Glutamatergic neuron (in vitro differentiated cells): ENCODE measurements at regions not wholly inside any gene's neighbourhood (a gene's known extent, or its start where the extent isn't known, plus 50 kb on each side); places are given as distances from the start of the nearest gene placed in this dataset.

ENCODE experiments used
- DNase-seq: peaks from one replicate; pipeline ENCODE4 v3.0.0; 2022
- H3K27ac Mint-ChIP-seq: one replicate; pipeline ENCODE4 v1.8.0; 2020; ENCODE audit warnings: mild to moderate bottlenecking, mixed read lengths, inconsistent platforms; ENCODE audit not compliant: unreplicated experiment
- H3K27me3 Mint-ChIP-seq: one replicate; pipeline ENCODE4 v1.8.0; 2020; ENCODE audit warnings: mild to moderate bottlenecking, moderate library complexity, mixed read lengths, inconsistent platforms; ENCODE audit not compliant: unreplicated experiment
- H3K36me3 Mint-ChIP-seq: one replicate; pipeline ENCODE4 v1.8.0; 2020; ENCODE audit warnings: mild to moderate bottlenecking, mixed read lengths, inconsistent platforms; ENCODE audit not compliant: unreplicated experiment
- H3K4me1 Mint-ChIP-seq: one replicate; pipeline ENCODE4 v1.8.0; 2020; ENCODE audit warnings: mild to moderate bottlenecking, low read depth, mixed read lengths, inconsistent platforms; ENCODE audit not compliant: unreplicated experiment
- H3K4me3 Mint-ChIP-seq: one replicate; pipeline ENCODE4 v1.8.0; 2020; ENCODE audit warnings: mild to moderate bottlenecking, mixed read lengths, inconsistent platforms; ENCODE audit not compliant: unreplicated experiment
- H3K9me3 Mint-ChIP-seq: one replicate; pipeline ENCODE4 v1.8.0; 2020; ENCODE audit warnings: mild to moderate bottlenecking, moderate library complexity, mixed read lengths, inconsistent platforms; ENCODE audit not compliant: unreplicated experiment
- CTCF ChIP-seq: fragments of 200-600 bp; sonication (generic); IDR thresholded peaks from one replicate; pipeline ENCODE4 v1.5.0; 2021; ENCODE audit not compliant: partially characterized antibody, unreplicated experiment

GRCh38 chr4:173698557-173699262, 168.7 kb upstream of the HAND2 start:
- DNase-seq, result no peak
- no peak for TF ChIP-seq CTCF
- H3K27me3 Mint-ChIP-seq, result no peaks in the 10 kb centered on the region
- no peaks in the 10 kb centered on the region for H3K9me3 Mint-ChIP-seq
- H3K36me3 Mint-ChIP-seq, result no peaks in the 10 kb centered on the region
- H3K4me3 Mint-ChIP-seq, result no peak overlapping the region
- H3K27ac Mint-ChIP-seq, result no peak overlapping the region
- H3K4me1 Mint-ChIP-seq, result no peaks in the 10 kb centered on the region

- Mint-ChIP-seq H3K27ac (no peak overlapping the region), H3K36me3 (no peaks in the 10 kb centered on the region), H3K4me3 (no peak overlapping the region), H3K9me3 (no peaks in the 10 kb centered on the region), H3K27me3 (no peaks in the 10 kb centered on the region), H3K4me1 (no peaks in the 10 kb centered on the region)
- no peak for TF ChIP-seq CTCF
- no peak for DNase-seq
Observed at GRCh38 chr4:173697840-173698239, 167.8 kb upstream of the HAND2 start.

GRCh38 chr4:173696551-173696950, 166.5 kb upstream of the HAND2 start:
- no peak for DNase-seq
- H3K36me3 Mint-ChIP-seq, result no peaks in the 10 kb centered on the region
- no peaks in the 10 kb centered on the region for H3K27me3 Mint-ChIP-seq
- H3K4me1 Mint-ChIP-seq, result no peaks in the 10 kb centered on the region
- H3K27ac Mint-ChIP-seq, result no peak overlapping the region
- no peak for TF ChIP-seq CTCF
- no peak overlapping the region for H3K4me3 Mint-ChIP-seq
- H3K9me3 Mint-ChIP-seq, result no peaks in the 10 kb centered on the region

- Mint-ChIP-seq H3K27me3 (no peaks in the 10 kb centered on the region), H3K4me1 (no peaks in the 10 kb centered on the region), H3K9me3 (no peaks in the 10 kb centered on the region), H3K36me3 (no peaks in the 10 kb centered on the region), H3K27ac (no peak overlapping the region), H3K4me3 (no peak overlapping the region)
- no peak for DNase-seq
- no peak for TF ChIP-seq CTCF
Observed at GRCh38 chr4:173696011-173696410, 166.0 kb upstream of the HAND2 start.

- TF ChIP-seq CTCF, result no peak
- Mint-ChIP-seq H3K36me3 (no peaks in the 10 kb centered on the region), H3K27ac (no peak overlapping the region), H3K27me3 (no peaks in the 10 kb centered on the region), H3K4me3 (no peak overlapping the region), H3K4me1 (no peaks in the 10 kb centered on the region), H3K9me3 (no peaks in the 10 kb centered on the region)
- no peak for DNase-seq
Observed at GRCh38 chr4:173685831-173686210, 155.8 kb upstream of the HAND2 start.
